Neutrophil (primary cell): ENCODE measurements at regions not wholly inside any gene's neighbourhood (a gene's known extent, or its start where the extent isn't known, plus 50 kb on each side); places are given as distances from the start of the nearest gene placed in this dataset.

Experiments used
- H3K27ac ChIP-seq: fragments of 200-600 bp; sonication (generic); 2 replicates; pipeline ENCODE4 v1.5.1; 2016; ENCODE audit warnings: mild to moderate bottlenecking, moderate library complexity
- H3K27me3 ChIP-seq: fragments of 200-600 bp; sonication (generic); 2 replicates; pipeline ENCODE4 v1.6.0; 2016; ENCODE audit warnings: mild to moderate bottlenecking
- H3K36me3 ChIP-seq: fragments of 200-600 bp; sonication (generic); 2 replicates; pipeline ENCODE4 v1.5.1; 2017
- H3K4me1 ChIP-seq, 2 experiments: fragments of 200-600 bp in 1 of 2; sonication (generic) in 1 of 2; 1 replicate in 1 of 2; 2 replicates in 1 of 2; pipeline versions ENCODE4 v1.5.1 to v1.6.1; 2013 to 2016; ENCODE audit warnings: low read depth in 1 of 2, low read length in 1 of 2, mild to moderate bottlenecking in 1 of 2, moderate library complexity in 1 of 2; ENCODE audit not compliant: control insufficient read depth in 1 of 2, insufficient read depth in 1 of 2
- H3K4me3 ChIP-seq, 2 experiments: fragments of 200-600 bp in 1 of 2; sonication (generic) in 1 of 2; 1 replicate in 1 of 2; 2 replicates in 1 of 2; pipeline ENCODE4 v1.5.1; 2013 to 2016; ENCODE audit warnings: low read depth in 1 of 2, low read length in 1 of 2, mild to moderate bottlenecking in 1 of 2, moderate library complexity in 1 of 2
- H3K9me3 ChIP-seq: fragments of 200-600 bp; sonication (generic); 2 replicates; pipeline ENCODE4 v1.5.1; 2016
- CTCF ChIP-seq: fragments of 200-600 bp; sonication (generic); IDR thresholded peaks from 2 replicates; pipeline ENCODE4 v1.5.1; 2016; ENCODE audit warnings: antibody characterized with exemption

DNA sequence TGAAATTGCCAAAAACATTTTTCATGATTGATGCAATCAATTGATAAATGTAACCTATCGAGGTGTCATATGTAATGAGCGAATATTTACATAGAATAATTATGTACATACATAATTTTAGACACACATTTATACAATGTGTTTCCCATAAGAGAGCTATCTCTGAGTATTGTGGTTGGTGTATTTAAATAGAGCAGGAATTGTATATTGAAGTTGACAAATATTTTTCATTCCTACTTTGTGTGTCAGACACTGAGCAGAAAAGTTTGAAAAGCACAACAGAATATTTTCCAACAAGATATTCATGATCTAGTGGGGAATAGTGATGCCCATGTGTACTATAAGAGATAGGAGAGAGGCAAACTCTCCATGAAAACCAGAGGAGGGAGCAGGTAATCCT is 295.2 kb downstream of the ANKRD50 start:
- H3K36me3 ChIP-seq, result no peaks in the 10 kb centered on the region
- no peaks in the 10 kb centered on the region for H3K27me3 ChIP-seq
- no peak for TF ChIP-seq CTCF
- no peaks in the 10 kb centered on the region for H3K9me3 ChIP-seq
- no peaks in the 10 kb centered on the region for H3K4me1 ChIP-seq
- H3K4me3 ChIP-seq, result no peak overlapping the region
- no peak overlapping the region for H3K27ac ChIP-seq

- H3K27ac ChIP-seq, result no peak overlapping the region
Observed at GRCh38 chr4:124420166-124420695, 292.3 kb downstream of the ANKRD50 start.

GRCh38 chr4:124423160-124423559 is 289.4 kb downstream of the ANKRD50 start:
- H3K4me1 ChIP-seq, result no peaks in the 10 kb centered on the region
- no peak for TF ChIP-seq CTCF
- H3K27ac ChIP-seq, result no peak overlapping the region
- H3K36me3 ChIP-seq, result no peaks in the 10 kb centered on the region
- no peak overlapping the region for H3K4me3 ChIP-seq
- no peaks in the 10 kb centered on the region for H3K9me3 ChIP-seq
- no peaks in the 10 kb centered on the region for H3K27me3 ChIP-seq

More at GRCh38 chr4:124420166-124420695, 292.3 kb downstream of the ANKRD50 start:
- H3K4me3 ChIP-seq, result no peak overlapping the region
- H3K27me3 ChIP-seq, result no peaks in the 10 kb centered on the region
- H3K36me3 ChIP-seq, result no peaks in the 10 kb centered on the region
- no peaks in the 10 kb centered on the region for H3K4me1 ChIP-seq
- no peaks in the 10 kb centered on the region for H3K9me3 ChIP-seq
- no peak for TF ChIP-seq CTCF

- Histone ChIP-seq H3K27me3 (no peaks in the 10 kb centered on the region), H3K4me3 (no peak overlapping the region), H3K9me3 (no peaks in the 10 kb centered on the region), H3K36me3 (no peaks in the 10 kb centered on the region), H3K4me1 (no peaks in the 10 kb centered on the region), H3K27ac (no peak overlapping the region)
- TF ChIP-seq CTCF, result no peak
Observed at GRCh38 chr4:124426279-124426678, 286.3 kb downstream of the ANKRD50 start.

- H3K27ac ChIP-seq, result no peak overlapping the region
- no peaks in the 10 kb centered on the region for H3K4me1 ChIP-seq
Observed at GRCh38 chr4:124427095-124427767, 285.3 kb downstream of the ANKRD50 start.

More at GRCh38 chr4:124427095-124427767, 285.3 kb downstream of the ANKRD50 start:
- H3K27me3 ChIP-seq, result no peaks in the 10 kb centered on the region
- H3K36me3 ChIP-seq, result no peaks in the 10 kb centered on the region
- H3K9me3 ChIP-seq, result no peaks in the 10 kb centered on the region
- no peak for TF ChIP-seq CTCF
- H3K4me3 ChIP-seq, result no peak overlapping the region
